GM19372 (cell line): ENCODE measurements at regions not wholly inside any gene's neighbourhood (a gene's known extent, or its start where the extent isn't known, plus 50 kb on each side); places are given as distances from the start of the nearest gene placed in this dataset.

Experiments used
- ATAC-seq: cut with Tn5 transposase; IDR thresholded peaks from one replicate; pipeline ENCODE4 v1.9.1; 2021; ENCODE audit warnings: mild to moderate bottlenecking, low read depth, moderate library complexity; ENCODE audit not compliant: unreplicated experiment

GRCh38 chr3:72205297-72205826 is 420.4 kb upstream of the PROK2 start:
- ATAC-seq, result no peak

DNA sequence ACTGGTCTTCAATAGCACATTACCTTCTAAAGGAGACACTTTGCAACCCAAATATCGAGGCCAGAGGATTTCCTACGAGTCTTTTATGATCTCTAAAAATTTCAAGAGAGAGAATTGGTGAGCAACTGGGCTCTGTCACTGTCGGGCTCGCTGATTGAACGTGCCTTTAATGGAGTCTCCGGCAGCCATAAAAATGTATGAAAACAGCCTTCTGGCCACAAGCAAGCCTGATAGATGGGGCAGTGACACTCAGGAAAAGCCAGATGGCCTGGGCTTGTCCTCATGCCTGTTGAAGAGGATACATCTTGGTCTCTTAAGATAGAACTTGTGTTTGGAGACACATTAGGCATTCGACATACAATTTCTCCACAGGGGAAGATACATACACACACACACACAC is 419.5 kb upstream of the PROK2 start:
- no peak for ATAC-seq

GRCh38 chr3:72203613-72204349 is 418.8 kb upstream of the PROK2 start:
- ATAC-seq, result no peak

DNA sequence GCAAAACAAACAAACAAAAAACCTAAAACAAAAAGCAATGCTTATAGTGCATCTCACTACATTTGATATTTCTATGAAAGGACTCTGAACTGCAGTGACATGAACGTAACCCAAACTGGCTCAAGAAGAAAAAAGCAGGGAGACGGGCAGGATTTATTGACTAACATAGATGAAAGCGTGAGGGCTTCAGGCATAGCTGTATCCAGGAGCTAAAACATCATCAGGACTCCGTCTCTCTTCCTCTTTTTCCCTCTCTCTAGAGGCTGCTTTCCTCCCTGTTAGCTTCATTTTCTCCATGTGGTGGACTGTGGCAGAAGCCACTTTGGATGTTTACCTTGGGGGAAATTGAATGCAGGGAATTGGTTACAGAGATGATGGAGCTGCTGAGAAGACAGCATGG is 418.2 kb upstream of the PROK2 start:
- no peak for ATAC-seq

GRCh38 chr3:72200332-72200731 is 415.4 kb upstream of the PROK2 start:
- ATAC-seq, result no peak

- no peak for ATAC-seq
Measured at GRCh38 chr3:72199530-72199929, 414.6 kb upstream of the PROK2 start.

GRCh38 chr3:72196377-72196929 is 411.5 kb upstream of the PROK2 start:
- ATAC-seq, result no peak

GRCh38 chr3:72195895-72196294 is 410.9 kb upstream of the PROK2 start:
- no peak for ATAC-seq

GRCh38 chr3:72194458-72194857 is 409.5 kb upstream of the PROK2 start:
- no peak for ATAC-seq

- ATAC-seq, result no peak
Measured at GRCh38 chr3:72193771-72194430, 409.0 kb upstream of the PROK2 start.

- ATAC-seq, result no peak
Measured at GRCh38 chr3:72192572-72192971, 407.6 kb upstream of the PROK2 start.

DNA sequence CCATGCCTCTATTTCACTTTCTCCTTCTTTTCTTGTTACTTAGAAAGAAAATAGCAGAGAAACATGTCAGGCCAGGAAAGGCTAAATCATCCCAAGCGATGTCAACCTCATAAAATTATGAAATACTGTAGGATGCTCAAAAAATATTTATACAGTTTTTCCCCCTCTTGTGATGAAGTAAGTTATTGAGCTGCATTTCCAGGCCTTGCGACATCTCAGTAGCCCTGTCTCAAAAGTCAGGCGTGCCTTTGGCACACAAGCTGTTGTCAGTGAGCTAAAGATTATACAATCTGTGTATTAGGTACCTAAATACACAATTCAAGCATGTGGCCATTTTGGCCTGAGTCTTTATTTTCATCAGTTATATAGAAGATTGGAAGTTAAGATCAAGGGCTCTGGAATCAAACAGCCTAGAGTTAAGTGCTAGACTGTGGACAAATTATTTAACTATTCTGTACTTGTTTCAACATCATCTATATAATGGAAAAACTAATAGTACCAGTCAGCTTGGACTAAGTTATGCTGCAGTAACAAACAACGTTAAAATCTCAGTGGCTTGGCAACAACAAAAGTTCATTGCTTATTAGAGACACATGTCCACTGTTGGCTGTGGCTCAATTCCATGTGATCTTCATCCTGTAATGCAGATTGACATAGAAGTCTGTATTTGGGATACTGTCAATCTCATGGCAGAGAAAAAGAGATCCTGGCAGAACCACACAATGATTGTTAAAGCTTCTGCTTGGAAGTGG is 406.4 kb upstream of the PROK2 start:
- no peak for ATAC-seq

GRCh38 chr3:72190050-72190449 is 405.1 kb upstream of the PROK2 start:
- ATAC-seq, result no peak

DNA sequence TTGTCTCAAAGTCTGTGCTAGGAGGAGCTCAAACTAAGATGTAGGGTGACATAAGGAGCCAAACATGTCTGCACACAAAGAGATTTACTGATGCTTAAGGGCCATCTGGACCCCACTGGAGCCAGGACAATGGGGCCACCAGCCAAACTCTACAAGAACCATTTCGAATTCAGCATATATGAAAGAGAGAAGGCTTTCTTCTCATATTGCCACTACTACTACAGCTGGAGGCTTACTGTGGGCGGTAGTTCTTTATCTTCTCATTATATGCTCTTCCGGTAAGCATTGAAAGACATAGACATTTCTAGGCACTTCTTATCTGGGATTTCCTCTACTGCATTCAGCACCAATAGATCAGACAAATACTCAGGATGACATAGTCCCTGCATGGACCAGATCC is 404.4 kb upstream of the PROK2 start:
- ATAC-seq, result no peak

- ATAC-seq, result no peak
Measured at GRCh38 chr3:72188536-72188935, 403.6 kb upstream of the PROK2 start.

GRCh38 chr3:72187131-72187530 is 402.2 kb upstream of the PROK2 start:
- no peak for ATAC-seq

DNA sequence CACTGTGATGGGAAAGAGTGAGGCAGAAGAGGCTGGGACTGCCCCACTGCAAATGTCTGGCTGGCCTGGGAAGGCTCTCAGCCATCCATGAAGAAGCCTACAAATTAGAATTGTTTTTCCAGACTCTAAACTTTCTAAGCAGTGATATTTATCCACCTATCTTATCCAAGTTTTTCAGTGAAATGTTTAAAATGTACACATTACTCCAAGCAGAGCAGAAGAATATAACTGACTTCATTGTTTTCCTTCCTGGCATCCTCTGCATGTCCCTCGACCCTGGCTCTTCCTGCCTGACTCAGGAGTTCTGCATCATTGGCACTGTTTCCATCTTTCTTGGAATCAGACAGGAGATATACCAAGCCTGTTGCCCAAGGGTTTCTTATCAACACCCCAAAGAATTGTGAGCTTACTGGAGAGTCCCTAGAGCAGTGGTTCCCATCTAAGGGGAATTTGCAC is 401.5 kb upstream of the PROK2 start:
- no peak for ATAC-seq

DNA sequence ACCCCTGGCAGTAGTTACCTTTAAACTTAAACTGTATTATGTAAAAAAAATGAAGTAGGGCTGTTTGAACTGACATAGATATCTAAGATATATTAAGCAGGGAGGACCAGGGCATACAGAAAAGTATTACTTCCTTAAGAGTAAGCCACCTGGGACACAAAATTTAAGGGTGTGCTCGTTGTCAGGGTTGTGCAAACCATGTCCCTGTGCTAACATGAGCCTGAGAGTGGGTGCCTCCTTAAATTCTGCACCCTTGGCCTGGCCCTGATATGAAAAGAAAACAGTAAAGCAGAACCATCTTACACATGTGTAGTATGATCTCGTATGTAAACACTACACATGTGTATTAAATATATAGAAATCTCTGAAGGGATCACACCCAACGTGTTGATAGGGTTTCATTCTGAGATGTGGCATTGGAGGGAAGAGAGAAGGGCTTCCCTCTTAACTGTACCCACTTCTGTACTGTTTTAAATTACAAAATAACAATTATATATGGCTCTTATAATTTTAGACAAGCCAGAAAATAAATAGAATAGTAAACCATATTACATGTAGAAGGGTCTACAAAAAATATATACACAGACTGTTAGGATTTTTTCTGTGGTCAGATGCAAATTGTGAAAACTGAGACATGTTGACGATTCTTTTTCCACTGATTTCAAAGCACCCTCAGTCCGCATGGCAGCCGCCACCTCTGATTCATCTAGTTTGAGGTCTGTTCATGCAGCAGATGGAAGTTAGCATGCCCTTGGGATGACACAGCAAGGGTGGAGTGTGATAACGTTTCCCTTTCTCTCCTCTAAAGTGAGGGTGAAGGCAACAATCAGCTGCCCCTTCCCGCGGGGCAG is 400.8 kb upstream of the PROK2 start:
- no peak for ATAC-seq

- no peak for ATAC-seq
Measured at GRCh38 chr3:72183489-72183888, 398.5 kb upstream of the PROK2 start.

DNA sequence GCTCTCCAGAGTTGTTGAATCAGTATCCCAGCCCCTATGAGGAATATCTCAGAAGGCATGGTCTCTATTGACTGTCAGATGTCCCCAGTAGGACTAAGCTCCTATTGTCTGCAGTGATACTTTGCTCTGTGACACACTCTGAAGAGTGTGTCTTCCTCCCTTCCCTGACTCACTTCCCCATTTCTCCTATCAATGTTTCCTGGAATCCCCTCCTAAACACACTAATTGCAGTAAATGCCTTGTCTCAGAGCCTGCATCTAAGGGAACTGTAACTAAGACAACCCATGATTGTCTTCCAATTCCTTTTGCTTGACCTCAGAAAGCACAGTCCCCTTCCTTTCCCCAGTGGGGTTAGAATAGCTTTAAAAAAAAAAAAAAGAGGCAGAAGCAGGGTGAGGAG is 397.3 kb upstream of the PROK2 start:
- no peak for ATAC-seq
